ENCODE measurements at regions not wholly inside any gene's neighbourhood (a gene's known extent, or its start where the extent isn't known, plus 50 kb on each side); places are given as distances from the start of the nearest gene placed in this dataset.

DNA sequence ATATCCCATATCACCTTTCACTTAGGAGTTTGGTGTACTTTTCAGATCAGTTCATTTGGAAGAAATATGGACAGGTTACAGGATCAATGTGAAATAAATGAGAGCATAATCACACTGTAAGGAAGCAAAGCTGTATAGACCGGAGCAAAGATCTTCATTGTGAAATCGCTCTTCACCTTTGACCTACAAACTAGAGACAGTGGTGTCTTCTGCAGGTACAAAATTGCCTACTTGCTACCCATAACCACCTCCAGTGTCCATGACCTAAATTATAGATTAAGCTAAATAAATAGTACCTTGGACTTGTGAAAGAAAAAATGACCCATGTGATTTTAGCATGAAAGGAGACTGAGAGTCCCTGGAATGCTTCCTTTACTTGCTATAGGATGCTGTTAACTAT lies 379.5 kb upstream of the SUCLG2 start:
- TF ChIP-seq, protein P1, sequence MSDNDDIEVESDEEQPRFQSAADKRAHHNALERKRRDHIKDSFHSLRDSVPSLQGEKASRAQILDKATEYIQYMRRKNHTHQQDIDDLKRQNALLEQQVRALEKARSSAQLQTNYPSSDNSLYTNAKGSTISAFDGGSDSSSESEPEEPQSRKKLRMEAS (IDR thresholded peaks at IDR 0.05): no peak
- no peak for TF ChIP-seq POLR2A (IDR thresholded peaks at IDR 0.05; ENCODE audit: low read length)
- no peak for TF ChIP-seq CBX2 (IDR thresholded peaks at IDR 0.05; ENCODE audit: borderline replicate concordance, low read depth)
- no peak for TF ChIP-seq MAFK (IDR thresholded peaks at IDR 0.05; ENCODE audit: partially characterized antibody)

All from A549 (cell line).